GM21528 (cell line): ENCODE measurements at regions not wholly inside any gene's neighbourhood (a gene's known extent, or its start where the extent isn't known, plus 50 kb on each side); places are given as distances from the start of the nearest gene placed in this dataset.
"Not testable (repeated sequence)": the region's sequence is repeated elsewhere in the genome, so short reads cannot be mapped to it uniquely, and the experiment has no call there.

Experiments used
- ATAC-seq: cut with Tn5 transposase; IDR thresholded peaks from one replicate; pipeline ENCODE4 v1.9.1; 2021; ENCODE audit warnings: mild to moderate bottlenecking, moderate library complexity; ENCODE audit not compliant: unreplicated experiment, low FRiP score

GRCh38 chr7:9391984-9392383, 958.6 kb downstream of the NXPH1 start:
- no peak for ATAC-seq

DNA sequence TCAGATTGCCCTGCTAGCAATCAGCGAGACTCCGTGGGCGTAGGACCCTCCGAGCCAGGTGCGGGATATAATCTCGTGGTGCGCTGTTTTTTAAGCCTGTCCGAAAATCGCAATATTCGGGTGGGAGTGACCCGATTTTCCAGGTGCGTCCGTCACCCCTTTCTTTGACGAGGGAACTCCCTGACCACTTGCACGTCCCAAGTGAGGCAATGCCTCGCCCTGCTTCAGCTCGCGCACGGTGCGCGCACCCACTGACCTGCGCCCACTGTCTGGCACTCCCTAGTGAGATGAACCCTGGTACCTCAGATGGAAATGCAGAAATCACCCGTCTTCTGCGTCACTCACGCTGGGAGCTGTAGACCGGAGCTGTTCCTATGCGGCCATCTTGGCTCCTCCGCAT, 971.0 kb downstream of the NXPH1 start:
- not testable (repeated sequence) for ATAC-seq

GRCh38 chr7:9407816-9408215, 974.4 kb downstream of the NXPH1 start:
- no peak for ATAC-seq

DNA sequence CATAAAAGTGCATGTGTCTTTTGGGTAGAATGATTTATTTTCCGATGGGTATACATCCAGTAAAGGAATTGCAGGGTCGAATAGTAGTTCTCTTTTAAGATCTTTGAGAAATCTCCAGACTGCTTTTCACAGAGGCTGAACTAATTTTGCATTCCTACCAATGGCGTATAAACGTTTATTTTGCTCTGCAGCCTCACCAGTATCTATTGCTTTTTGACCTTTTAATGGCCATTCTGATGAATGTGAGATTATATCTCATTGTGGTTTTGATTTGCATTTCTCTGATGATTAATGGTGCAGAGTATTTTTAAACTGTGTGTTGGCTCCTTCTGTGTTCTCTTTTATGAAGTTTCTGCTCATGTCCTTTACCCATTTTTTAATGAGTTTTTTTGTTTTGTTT, 1020.1 kb downstream of the NXPH1 start:
- no peak for ATAC-seq

GRCh38 chr7:9488555-9488954, 1055.1 kb downstream of the NXPH1 start:
- no peak for ATAC-seq

GRCh38 chr7:9498303-9498702, 1064.9 kb downstream of the NXPH1 start:
- ATAC-seq = no peak

GRCh38 chr7:9502269-9502668, 1068.9 kb downstream of the NXPH1 start:
- ATAC-seq = no peak

- ATAC-seq = no peak
Measured at GRCh38 chr7:9504678-9505077, 1071.3 kb downstream of the NXPH1 start.

DNA sequence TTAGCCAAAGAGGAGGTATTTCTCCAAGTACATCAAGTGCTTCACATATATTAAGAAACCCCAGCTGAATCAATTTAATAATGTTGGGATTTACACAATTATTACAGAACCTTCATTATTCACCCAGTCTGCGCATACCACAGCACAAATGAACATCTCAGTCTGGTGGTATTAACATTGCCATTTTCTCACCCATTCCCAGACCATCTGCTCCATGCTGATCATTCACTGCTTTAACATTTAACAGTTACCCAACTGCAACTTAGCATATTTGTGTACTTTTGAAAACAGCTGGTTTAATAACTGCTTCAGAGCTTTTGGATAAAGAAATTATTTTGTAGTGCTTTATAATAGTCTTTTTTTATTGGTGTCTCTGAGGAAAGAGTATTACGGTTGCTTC, 1072.1 kb downstream of the NXPH1 start:
- ATAC-seq = no peak

GRCh38 chr7:9507290-9507689, 1073.9 kb downstream of the NXPH1 start:
- ATAC-seq = no peak

GRCh38 chr7:9516662-9517061, 1083.3 kb downstream of the NXPH1 start:
- no peak for ATAC-seq

DNA sequence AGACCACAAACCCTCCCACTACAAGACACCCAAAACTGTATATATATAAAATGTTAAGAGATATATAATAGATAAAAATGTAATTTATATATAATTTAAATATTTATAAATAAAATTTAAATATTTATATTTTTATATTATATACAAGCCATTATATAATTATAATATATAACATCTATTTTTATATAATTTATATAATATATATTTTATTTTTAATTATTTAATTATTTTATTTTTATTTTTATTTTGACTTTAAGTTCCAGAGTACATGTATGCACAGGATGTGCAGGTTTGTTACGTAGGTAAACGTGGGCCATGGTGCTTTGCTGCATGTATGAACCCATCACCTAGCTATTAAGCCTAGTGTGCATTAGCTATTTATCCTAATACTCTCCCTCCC, 1090.2 kb downstream of the NXPH1 start:
- no peak for ATAC-seq

GRCh38 chr7:9552431-9552830, 1119.0 kb downstream of the NXPH1 start:
- ATAC-seq = not testable (repeated sequence)

- no peak for ATAC-seq
Measured at GRCh38 chr7:9557853-9558252, 1124.4 kb downstream of the NXPH1 start.

GRCh38 chr7:9575716-9576115, 1142.3 kb downstream of the NXPH1 start:
- ATAC-seq = no peak

- no peak for ATAC-seq
Measured at GRCh38 chr7:9582824-9583223, 1149.4 kb downstream of the NXPH1 start.

DNA sequence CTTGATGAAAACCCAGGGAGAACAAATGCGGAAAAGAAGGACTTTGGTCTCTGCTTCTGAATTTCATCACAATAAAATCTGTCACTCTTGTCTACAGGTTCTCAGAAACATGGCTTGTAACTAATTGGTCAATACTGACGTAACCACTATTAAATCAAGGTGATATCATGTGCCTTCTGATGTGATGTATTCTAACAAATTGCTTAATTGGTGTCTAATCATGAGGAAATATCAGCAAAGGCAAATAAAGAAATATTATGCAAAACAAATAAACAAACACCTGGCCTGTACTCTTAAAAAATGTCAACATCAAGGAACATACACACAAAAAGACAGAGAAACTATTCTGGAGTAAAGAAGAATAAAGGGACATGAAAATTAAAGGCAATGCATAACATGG, 1165.0 kb downstream of the NXPH1 start:
- no peak for ATAC-seq

GRCh38 chr7:9600974-9601373, 1167.6 kb downstream of the NXPH1 start:
- no peak for ATAC-seq

DNA sequence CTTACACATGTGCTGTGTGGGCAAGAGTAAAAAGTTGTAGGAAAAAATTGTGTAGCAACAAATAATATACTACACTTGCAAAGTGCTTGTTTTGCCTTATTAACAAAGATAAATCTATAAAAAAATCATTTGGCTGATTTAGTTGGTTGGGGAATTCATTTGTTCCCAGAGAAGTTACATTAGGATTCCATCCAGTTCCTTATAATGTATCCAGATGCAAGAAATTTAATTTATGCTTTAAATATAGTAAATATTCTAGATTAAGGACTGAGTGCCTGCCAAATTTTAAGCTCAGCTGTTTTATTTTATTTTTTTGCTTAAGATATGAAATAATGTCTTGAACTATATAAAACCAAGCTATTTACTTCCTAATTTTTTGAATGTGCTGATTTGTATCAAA, 1169.9 kb downstream of the NXPH1 start:
- no peak for ATAC-seq

DNA sequence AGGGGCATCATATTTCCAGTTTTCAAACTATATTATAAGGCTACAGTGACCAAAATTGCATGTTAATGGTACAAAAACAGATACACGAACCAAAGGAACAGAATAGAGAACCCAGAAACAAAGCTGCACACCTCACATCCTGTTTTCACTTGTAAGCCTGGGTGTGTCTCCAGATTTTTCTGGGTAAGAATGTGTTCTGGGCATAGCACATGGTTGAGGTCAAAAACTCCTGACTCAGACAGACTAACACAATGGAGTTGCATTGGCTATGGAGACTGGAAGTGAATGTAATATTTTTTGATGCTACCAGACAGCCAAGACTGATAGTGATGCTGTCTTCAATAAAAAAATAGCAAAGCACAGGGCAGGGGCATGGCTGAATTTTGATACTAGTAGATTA, 1175.2 kb downstream of the NXPH1 start:
- no peak for ATAC-seq

GRCh38 chr7:9620899-9621298, 1187.5 kb downstream of the NXPH1 start:
- not testable (repeated sequence) for ATAC-seq

- ATAC-seq = not testable (repeated sequence)
Measured at GRCh38 chr7:9621306-9621902, 1188.0 kb downstream of the NXPH1 start.

- ATAC-seq = no peak
Measured at GRCh38 chr7:9621927-9622326, 1188.5 kb downstream of the NXPH1 start.
